COR-L47 (cell line): ENCODE measurements at regions not wholly inside any gene's neighbourhood (a gene's known extent, or its start where the extent isn't known, plus 50 kb on each side); places are given as distances from the start of the nearest gene placed in this dataset.

ENCODE experiments used
- DNase-seq: peaks from one replicate; lab custom pipeline; 2025; lab: John Stamatoyannopoulos, UW

DNA sequence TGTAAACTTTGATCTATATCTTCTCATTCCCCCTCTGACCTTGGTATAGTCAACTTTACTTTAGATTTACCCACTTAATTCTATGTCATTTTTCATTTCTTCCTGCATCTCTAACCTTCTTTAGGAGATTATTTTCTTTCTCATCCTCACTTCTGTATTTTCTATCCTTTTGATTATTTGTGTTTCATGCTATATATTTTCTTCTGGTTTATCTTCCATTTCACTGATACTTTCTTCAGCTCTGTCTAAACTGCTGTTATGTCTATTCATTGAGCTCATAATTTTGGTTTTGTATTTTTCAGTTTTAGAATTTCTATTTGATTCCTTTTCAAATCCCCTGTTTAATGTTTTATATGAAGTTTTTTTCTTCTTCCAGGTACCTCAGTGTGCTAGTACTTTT lies 171.1 kb upstream of the LYZL1 start:
- no peak for DNase-seq

DNA sequence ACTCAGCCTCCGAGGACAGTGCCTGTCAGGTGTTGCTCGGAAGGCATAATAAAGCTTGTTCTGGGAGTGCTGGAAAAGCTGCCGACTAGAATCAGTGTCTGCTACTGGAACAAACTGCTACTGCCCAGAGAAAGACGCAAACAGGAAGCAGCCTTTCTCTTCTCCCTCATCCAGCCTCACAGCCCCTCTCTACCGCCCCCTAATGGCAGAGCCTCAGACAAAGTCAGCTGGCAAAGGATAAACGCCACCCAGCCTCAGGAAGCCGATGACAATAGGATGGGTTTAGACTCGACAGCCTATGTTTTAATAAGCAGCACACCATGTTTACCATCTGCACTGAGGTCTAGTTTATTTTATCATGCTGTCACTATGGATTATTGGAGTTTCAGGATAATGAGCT lies 169.5 kb upstream of the LYZL1 start:
- no peak for DNase-seq

DNA sequence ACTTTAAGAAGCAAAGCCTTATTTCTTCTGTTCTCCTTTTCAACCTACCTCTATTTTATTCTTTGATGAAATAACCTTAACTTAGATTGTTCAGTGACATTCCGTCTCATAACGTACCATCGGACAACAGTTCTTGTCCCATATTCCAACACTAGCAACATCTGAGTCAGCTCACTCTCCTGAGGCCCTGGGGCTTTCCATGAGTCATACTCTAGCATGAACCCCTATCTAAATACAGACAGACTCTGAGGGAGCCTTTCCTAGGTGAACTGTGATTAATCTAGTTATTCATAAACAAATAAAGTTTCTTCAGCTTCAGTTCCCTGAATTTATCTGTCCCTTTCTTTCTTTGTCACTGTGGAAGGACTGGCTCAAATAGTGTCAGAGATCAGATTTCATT lies 168.7 kb upstream of the LYZL1 start:
- no peak for DNase-seq

- no peak for DNase-seq
Measured at GRCh38 chr10:29124864-29125263, 164.0 kb upstream of the LYZL1 start.

DNA sequence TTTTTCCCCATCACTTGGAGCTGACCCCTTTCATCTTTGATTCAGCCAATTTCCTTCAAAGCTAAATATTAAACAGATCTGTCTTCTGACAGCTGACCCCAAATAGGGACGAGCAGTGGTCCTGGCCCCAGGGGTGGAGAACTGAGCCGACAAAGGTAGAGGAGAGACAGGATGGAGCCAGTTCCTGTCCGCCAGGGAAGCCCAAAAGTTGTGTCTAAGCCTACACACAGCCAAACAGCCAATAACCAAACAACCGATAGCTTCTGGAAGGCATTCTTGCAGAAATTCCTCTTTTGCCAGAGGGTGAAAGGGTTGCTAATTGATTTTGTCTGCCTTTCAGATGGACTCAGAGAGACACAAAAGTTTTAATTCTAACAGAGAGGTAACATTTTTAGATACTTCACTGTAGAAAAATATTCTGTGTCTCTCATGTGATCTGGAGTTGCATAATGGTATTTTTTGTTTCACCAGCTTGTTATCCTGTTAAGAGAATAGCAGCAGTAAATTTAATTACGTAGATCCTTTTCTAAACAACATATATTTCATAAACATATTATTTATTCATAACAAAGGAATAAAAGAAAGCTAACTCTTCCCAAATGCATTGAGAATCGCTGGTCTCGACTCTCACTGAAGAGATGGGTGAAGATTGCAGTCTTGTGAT lies 161.7 kb upstream of the LYZL1 start:
- no peak for DNase-seq

DNA sequence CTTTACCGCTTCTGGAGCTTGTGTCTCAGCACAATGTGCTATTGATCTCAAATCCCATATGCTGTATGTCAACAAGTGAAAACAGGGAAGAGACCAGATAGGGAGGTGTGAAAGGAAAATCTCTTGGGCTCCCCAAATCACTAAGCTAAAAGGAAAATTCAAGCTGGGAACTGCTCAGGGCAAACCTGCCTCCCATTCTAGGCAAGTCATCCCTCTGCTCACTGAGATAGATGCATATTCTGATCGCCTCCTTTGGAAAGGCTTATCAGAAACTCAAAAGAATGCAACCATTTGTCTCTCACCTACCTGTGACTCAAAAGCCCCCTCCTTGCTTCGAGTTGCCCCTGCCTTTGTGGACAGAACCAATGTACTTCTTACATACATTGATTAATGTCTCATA lies 161.1 kb upstream of the LYZL1 start:
- DNase-seq, result no peak

- peak; percentile 35 for DNase-seq
Measured at GRCh38 chr10:29130190-29130673, 158.6 kb upstream of the LYZL1 start.

GRCh38 chr10:29131952-29132547 lies 156.8 kb upstream of the LYZL1 start:
- DNase-seq, result peak; percentile 53

- peak; percentile 50 for DNase-seq
Measured at GRCh38 chr10:29132551-29133111, 156.2 kb upstream of the LYZL1 start.

- no peak for DNase-seq
Measured at GRCh38 chr10:29135337-29135736, 153.5 kb upstream of the LYZL1 start.

DNA sequence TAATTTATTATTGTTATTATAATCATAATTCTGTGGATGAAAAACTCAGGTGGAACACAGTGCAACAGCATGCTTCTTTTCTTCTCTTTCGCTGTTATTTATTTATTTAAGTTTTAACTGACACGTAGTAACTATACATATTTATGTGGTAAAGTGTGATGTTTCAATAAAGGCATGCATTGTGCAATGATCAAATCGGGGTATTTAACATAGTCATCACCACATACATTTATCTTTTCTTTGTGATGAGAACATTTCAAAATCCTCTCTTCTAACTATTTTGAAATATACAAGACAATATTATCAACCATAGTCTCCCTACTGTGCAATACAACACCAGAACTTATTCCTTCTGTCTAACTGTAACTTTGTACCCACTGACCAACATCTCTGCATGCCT lies 152.5 kb upstream of the LYZL1 start:
- DNase-seq, result no peak

- DNase-seq, result no peak
Measured at GRCh38 chr10:29140151-29140550, 148.7 kb upstream of the LYZL1 start.

DNA sequence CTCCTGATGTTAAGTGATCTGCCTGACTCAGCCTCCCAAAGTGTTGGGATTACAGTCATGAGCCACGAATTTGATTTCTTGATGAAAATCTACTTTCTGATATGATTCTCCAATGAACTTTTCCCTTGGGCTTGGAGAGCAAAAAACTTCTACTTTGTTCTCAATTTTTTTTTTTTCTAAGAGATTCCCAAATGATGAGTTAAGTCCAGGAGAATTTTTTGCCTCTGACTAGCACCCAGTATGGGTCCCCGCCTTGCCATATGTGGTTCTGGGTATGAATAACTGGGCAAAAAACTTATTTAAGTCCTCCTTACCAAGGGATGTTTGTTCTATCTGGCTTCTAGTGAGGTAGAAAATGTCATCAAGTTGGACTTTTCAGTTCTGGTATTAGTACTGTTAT lies 147.9 kb upstream of the LYZL1 start:
- no peak for DNase-seq

GRCh38 chr10:29141761-29142160 lies 147.1 kb upstream of the LYZL1 start:
- no peak for DNase-seq

DNA sequence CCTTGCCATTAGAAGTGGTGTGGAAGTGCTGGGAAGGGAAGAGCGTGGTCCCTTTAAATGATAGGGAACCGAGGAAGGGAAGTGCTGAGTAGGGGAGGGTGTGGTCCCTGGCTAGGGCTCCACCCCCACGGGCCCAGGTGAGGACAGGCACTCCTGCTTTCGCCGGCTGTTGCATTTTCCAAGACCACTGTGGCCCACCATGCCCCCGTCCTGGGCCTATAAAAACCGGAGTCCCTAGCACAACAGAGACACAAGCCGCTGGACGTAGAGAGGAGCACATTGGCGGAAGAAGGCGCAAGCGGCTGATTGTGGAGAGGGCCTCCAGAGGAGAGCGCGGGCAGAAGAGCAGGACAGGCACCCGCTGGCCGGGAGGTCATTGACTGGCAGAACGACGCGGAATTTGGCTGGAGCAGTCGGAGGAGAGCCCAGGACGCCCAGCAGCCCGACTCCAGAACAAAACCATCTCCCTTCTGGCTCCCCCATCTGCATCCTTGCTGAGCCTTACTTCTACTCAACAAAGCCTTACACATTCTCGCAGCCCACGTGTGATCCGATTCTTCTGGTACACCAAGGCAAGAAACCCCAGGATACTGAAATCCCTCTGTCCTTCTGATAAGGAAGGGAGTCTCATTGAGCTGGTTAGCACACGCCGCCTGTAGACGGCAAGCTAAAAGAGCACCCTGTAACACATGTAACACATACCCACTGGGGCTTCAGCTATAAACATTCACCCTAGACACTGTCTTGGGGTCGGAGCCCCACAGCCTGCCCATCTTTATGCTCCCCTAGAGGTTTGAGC lies 146.2 kb upstream of the LYZL1 start:
- no peak for DNase-seq

DNA sequence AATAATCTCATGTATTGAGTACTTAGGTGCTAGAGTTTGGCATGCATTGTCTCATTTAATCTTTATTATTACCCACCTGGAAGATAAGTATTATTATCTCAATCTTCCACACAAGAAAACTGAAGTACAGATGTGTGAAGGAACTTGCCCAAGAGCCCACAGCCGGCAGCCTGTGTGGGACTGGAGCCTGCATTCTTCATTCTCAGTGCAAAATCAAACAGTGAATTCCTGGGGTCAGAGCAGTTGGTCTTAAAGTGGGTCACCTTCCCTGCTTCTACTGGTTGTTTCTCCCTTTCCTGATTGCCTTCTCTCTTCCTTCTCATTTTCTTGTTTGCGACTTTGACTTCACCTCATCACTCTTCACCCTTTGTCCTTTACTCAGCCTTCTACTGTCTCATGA lies 144.7 kb upstream of the LYZL1 start:
- DNase-seq, result no peak

GRCh38 chr10:29146311-29147100 lies 142.4 kb upstream of the LYZL1 start:
- DNase-seq, result no peak

DNA sequence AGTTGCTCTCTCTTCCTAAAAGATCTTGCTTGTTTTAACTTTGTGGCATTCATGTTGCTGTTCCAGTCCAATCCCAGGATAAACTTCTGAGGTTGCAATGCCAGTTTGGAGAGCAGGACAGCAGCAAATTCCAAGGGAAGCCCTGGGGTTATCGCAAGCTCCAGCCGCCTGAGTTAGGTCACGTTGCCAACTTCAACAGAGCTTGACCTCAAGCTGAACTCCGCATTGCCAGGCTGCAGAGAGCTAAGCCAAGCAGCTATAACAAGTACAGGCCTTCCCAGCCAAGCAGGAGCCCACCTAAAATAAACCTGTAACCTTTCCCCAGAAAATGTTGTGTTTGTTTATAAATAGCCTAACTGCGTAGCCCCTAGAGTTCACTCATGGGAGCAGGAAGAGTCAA lies 138.9 kb upstream of the LYZL1 start:
- no peak for DNase-seq

DNA sequence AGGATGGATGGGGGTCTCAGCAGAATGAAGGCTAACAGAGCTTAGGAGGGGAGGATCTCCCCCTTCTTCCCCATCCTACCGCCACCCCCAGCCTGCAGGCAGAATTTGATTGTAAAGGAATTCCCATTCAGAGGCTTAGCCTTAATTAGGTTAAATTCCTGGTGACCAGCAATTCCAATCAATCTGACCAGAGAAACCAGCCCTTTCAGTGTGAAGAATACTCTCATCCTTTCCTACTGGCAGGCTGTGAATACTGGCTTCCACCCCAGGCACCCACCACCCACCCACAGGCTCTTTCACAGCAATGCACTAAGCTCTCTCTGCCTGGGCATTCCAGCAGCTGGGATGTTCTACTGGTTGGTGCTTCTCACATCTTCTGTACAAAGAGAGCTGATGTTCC lies 137.9 kb upstream of the LYZL1 start:
- no peak for DNase-seq

GRCh38 chr10:29157321-29157720 lies 131.5 kb upstream of the LYZL1 start:
- DNase-seq, result no peak

DNA sequence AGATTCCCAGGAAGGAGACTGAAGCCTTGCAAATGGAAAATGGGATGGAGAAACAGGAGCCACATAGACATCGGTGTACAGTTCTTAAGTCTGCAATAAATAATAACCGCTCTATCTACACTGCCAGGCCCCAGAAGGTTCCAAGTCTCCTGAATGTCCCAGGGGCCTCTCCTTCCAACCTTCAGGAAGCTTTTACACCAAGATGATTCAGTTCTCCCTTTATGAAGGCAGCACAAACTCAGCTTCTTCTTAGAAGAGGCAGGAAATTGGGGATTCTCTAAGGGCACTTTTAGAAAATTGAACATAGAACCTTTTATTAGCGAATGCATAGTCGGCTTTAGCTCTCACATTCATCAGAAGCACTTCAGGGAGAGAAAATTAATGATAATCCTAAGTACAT lies 130.8 kb upstream of the LYZL1 start:
- DNase-seq, result no peak

DNA sequence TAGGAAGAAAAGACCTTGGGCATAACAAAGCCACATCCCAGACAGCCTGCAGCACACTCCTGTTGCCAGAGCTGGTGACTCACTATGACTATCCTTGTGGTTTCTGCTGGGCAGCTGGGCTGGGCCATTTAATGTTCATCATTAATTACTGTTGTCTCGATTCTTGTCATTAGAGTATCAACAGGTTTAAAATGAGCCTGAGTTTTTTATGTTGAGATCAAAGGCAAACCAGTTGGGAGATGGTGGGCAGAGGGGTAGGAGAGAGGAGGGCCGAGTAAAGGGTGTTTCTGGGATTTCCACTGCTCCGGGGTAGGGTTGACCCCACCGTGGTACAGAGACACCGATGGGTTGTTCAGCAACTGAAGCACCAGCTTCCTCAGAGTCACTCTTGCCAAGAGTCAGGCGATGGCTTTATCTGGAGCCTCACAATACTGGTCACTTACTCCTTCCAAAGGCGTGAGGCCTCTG lies 128.7 kb upstream of the LYZL1 start:
- no peak for DNase-seq
